Spleen (tissue), 7 donors: ENCODE measurements at regions not wholly inside any gene's neighbourhood (a gene's known extent, or its start where the extent isn't known, plus 50 kb on each side); places are given as distances from the start of the nearest gene placed in this dataset.

ENCODE experiments used
- POLR2A ChIP-seq, 3 donors: fragments of 450-650 bp; IDR thresholded peaks; one replicate each; pipeline ENCODE4 v1.5.1; 2017; ENCODE audit warnings: antibody characterized with exemption in 3 of 3, mild to moderate bottlenecking in 1 of 3
- POLR2AphosphoS5 ChIP-seq, 3 donors: sonication (generic); formaldehyde crosslinking; IDR thresholded peaks; one replicate each; pipeline ENCODE4 v1.5.1; 2017; ENCODE audit warnings: antibody characterized with exemption in 3 of 3
- TF ChIP-seq, protein P1 (sequence below), 11 experiments: fragments of 200-600 bp in 7 of 11; fragments of 450-650 bp in 4 of 11; sonication (generic) in 4 of 11; IDR thresholded peaks in 8 of 11; conservative IDR thresholded peaks in 3 of 11; 1 replicate in 7 of 11; 2 replicates in 4 of 11; pipeline versions ENCODE4 v1.4.0 to v1.8.0; 2016 to 2021; ENCODE audit warnings: antibody characterized with exemption in 11 of 11, inconsistent platforms in 4 of 11, mild to moderate bottlenecking in 1 of 11
- donor health status: DM: no; HTN: no; CAD: no; lungs with moderate emphysema.
- donor health status: DM: no; HTN: no; CAD: no.
- donor health status: DM: no; HTN: no; CAD: no.

DNA sequence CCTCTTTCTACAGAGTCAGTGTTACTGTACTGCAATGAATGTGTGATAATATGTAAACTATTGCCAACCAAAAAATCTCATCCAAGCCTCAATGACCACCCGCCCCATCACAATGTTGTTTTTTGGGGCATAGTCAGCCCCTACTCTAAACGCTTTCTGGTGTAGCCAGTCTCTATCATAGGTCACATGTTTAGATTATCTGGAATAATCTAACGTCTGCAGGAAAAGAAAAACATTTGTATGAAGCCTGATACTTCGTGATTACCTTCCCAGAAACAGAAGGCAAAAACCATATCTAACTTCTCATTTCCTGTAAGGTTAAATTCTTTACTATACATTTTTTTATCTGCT, 1331.8 kb upstream of the GBE1 start:
- no peak for TF ChIP-seq POLR2A (IDR thresholded peaks at IDR 0.05)
- TF ChIP-seq, protein P1, sequence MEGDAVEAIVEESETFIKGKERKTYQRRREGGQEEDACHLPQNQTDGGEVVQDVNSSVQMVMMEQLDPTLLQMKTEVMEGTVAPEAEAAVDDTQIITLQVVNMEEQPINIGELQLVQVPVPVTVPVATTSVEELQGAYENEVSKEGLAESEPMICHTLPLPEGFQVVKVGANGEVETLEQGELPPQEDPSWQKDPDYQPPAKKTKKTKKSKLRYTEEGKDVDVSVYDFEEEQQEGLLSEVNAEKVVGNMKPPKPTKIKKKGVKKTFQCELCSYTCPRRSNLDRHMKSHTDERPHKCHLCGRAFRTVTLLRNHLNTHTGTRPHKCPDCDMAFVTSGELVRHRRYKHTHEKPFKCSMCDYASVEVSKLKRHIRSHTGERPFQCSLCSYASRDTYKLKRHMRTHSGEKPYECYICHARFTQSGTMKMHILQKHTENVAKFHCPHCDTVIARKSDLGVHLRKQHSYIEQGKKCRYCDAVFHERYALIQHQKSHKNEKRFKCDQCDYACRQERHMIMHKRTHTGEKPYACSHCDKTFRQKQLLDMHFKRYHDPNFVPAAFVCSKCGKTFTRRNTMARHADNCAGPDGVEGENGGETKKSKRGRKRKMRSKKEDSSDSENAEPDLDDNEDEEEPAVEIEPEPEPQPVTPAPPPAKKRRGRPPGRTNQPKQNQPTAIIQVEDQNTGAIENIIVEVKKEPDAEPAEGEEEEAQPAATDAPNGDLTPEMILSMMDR (IDR thresholded peaks at IDR 0.05 in 8 of 11, conservative IDR thresholded peaks at IDR 0.05 in 3 of 11) = no peak
- no peak for TF ChIP-seq POLR2AphosphoS5 (IDR thresholded peaks at IDR 0.05)
